ENCODE measurements at regions not wholly inside any gene's neighbourhood (a gene's known extent, or its start where the extent isn't known, plus 50 kb on each side); places are given as distances from the start of the nearest gene placed in this dataset.

GRCh38 chr7:12062062-12062461 lies 149.0 kb upstream of the TMEM106B start:
- Histone ChIP-seq H4K20me1 (ENCODE audit: control insufficient read depth, insufficient read depth, insufficient read length) (no peaks in the 10 kb centered on the region), H4K5ac (ENCODE audit: insufficient read length, low read depth, low read length) (no peak overlapping the region), H2AK5ac (ENCODE audit: insufficient read length, low read length) (no peak overlapping the region), H2BK12ac (ENCODE audit: insufficient read length, low read depth, low read length) (no peak overlapping the region), H4K8ac (replicated peaks; ENCODE audit: insufficient read length, low read depth, low read length) (no peak overlapping the region), H3K4me2 (ENCODE audit: insufficient read depth, insufficient read length, low read length) (no peak overlapping the region), H3K79me1 (ENCODE audit: insufficient read depth, low read depth, low read length, poor library complexity, severe bottlenecking) (no peaks in the 10 kb centered on the region), H3K23me2 (ENCODE audit: insufficient read length, low read depth, low read length, poor library complexity, severe bottlenecking) (no peaks in the 10 kb centered on the region), H2BK15ac (ENCODE audit: low read depth, low read length) (no peak overlapping the region), H4K91ac (ENCODE audit: insufficient read length, low read depth, low read length) (no peak overlapping the region), H3K27me3 (ENCODE audit: insufficient read depth, low read length) (no peaks in the 10 kb centered on the region), H3K14ac (ENCODE audit: insufficient read depth, low read length) (no peak overlapping the region), H3K56ac (ENCODE audit: insufficient read length, low read depth, low read length) (no peak overlapping the region), H3K27ac (ENCODE audit: insufficient read length, low read depth, low read length) (no peak overlapping the region), H2BK5ac (ENCODE audit: insufficient read length, low read length) (no peak overlapping the region), H3K79me2 (ENCODE audit: insufficient read depth, low read length) (no peaks in the 10 kb centered on the region), H3K18ac (ENCODE audit: insufficient read length, low read depth, low read length) (no peak overlapping the region), H3K4ac (ENCODE audit: low read depth, low read length) (no peak overlapping the region), H3T11ph (ENCODE audit: low read length) (no peak overlapping the region), H3K4me1 (ENCODE audit: insufficient read depth, low read length) (no peaks in the 10 kb centered on the region), H2AFZ (ENCODE audit: low read length) (no peak overlapping the region), H2BK20ac (ENCODE audit: low read depth, low read length, poor library complexity, severe bottlenecking) (no peak overlapping the region), H3K9ac (ENCODE audit: extremely low read depth, insufficient read length, low read length) (no peak overlapping the region), H3K9me3 (ENCODE audit: control insufficient read depth, low read depth, low read length) (no peaks in the 10 kb centered on the region), H2BK120ac (ENCODE audit: low read depth, low read length, poor library complexity, severe bottlenecking) (no peak overlapping the region), H3K23ac (ENCODE audit: insufficient read length, low read depth, low read length) (no peak overlapping the region)
- peaks cover 0 to 16% (median 10%) of the 10 kb centered on the region in 3 experiments; a peak in 6 of 7 replicates for H3K36me3 Mint-ChIP-seq (ENCODE audit: insufficient read depth in 1 of 3, low read depth in 3 of 3)
- peaks cover 10 to 15% of the 10 kb centered on the region in 2 experiments for H3K4me1 Mint-ChIP-seq
- TF ChIP-seq CTCF (conservative IDR thresholded peaks at IDR 0.05): peak; percentile 72
- no peak for DNase-seq
- no peaks in the 10 kb centered on the region for H3K27me3 Mint-ChIP-seq (ENCODE audit: low read depth)
- H3K9me3 Mint-ChIP-seq: peaks cover 12 to 17% of the 10 kb centered on the region in 2 experiments
- H3K27ac Mint-ChIP-seq: no peak overlapping the region
- no peak overlapping the region for H3K4me3 Mint-ChIP-seq

All from H9 (cell line).